WTC11 (cell line): ENCODE measurements at regions not wholly inside any gene's neighbourhood (a gene's known extent, or its start where the extent isn't known, plus 50 kb on each side); places are given as distances from the start of the nearest gene placed in this dataset.

Experiments used
- ATAC-seq: fragments of 200-7000 bp; cut with Tn5 transposase; 2 replicates; pipeline ENCODE4 v1.10.0; 2021; ENCODE audit warnings: mild to moderate bottlenecking, moderate library complexity
- CTCF ChIA-PET: fragments of 300-600 bp; sonication (Branson Sonifier 250); formaldehyde crosslinking; loops from one replicate; lab custom pipeline; 2021; ENCODE audit warnings: antibody characterized with exemption; lab: Charles Lee
- POLR2A ChIA-PET: fragments of 350-600 bp; sonication (Branson Sonifier 250); formaldehyde crosslinking; loops from one replicate; lab custom pipeline; 2021; ENCODE audit warnings: antibody characterized with exemption; lab: Charles Lee
- DNase-seq: peaks from one replicate; pipeline ENCODE4 v3.0.0; 2021; ENCODE audit warnings: low spot score
- H3K27ac Mint-ChIP-seq: 2 replicates; pipeline ENCODE4 v1.8.0; 2021; ENCODE audit warnings: mixed read lengths
- H3K27me3 Mint-ChIP-seq: 2 replicates; pipeline ENCODE4 v1.8.0; 2021; ENCODE audit warnings: low read depth, mild to moderate bottlenecking, moderate library complexity, mixed read lengths
- H3K36me3 Mint-ChIP-seq: 2 replicates; pipeline ENCODE4 v1.8.0; 2021; ENCODE audit warnings: mixed read lengths
- H3K4me1 Mint-ChIP-seq: 2 replicates; pipeline ENCODE4 v1.8.0; 2022; ENCODE audit warnings: mixed read lengths
- H3K4me3 Mint-ChIP-seq: 2 replicates; pipeline ENCODE4 v1.8.0; 2021; ENCODE audit warnings: mild to moderate bottlenecking, moderate library complexity, mixed read lengths
- H3K9me3 Mint-ChIP-seq: 2 replicates; pipeline ENCODE4 v1.8.0; 2021; ENCODE audit warnings: mixed read lengths
- CBFB ChIP-seq: sonication (generic); formaldehyde crosslinking; IDR thresholded peaks from 2 replicates; pipeline ENCODE4 v1.8.1; 2022; ENCODE audit warnings: mild to moderate bottlenecking, low read depth, missing genetic modification reagents
- ESRRA ChIP-seq: sonication (generic); formaldehyde crosslinking; IDR thresholded peaks from 2 replicates; pipeline ENCODE4 v1.8.1; 2022; ENCODE audit warnings: mild to moderate bottlenecking, missing genetic modification reagents, borderline replicate concordance
- ETV6 ChIP-seq: sonication (generic); formaldehyde crosslinking; IDR thresholded peaks from 2 replicates; pipeline ENCODE4 v1.8.1; 2022; ENCODE audit warnings: mild to moderate bottlenecking, missing genetic modification reagents
- FOXJ3 ChIP-seq: sonication (generic); formaldehyde crosslinking; IDR thresholded peaks from 2 replicates; pipeline ENCODE4 v1.9.0; 2021; ENCODE audit warnings: missing genetic modification reagents, mild to moderate bottlenecking, borderline replicate concordance
- JAZF1 ChIP-seq: fragments of 250-450 bp; sonication (Bioruptor Pico); IDR thresholded peaks from 2 replicates; pipeline ENCODE4 v1.9.0; 2021; ENCODE audit warnings: moderate library complexity, mild to moderate bottlenecking, inconsistent platforms
- MXD4 ChIP-seq: fragments of 250-450 bp; sonication (Bioruptor Pico); IDR thresholded peaks from 2 replicates; pipeline ENCODE4 v1.8.0; 2021; ENCODE audit warnings: mild to moderate bottlenecking, moderate library complexity, borderline replicate concordance
- MYBL2 ChIP-seq: sonication (generic); formaldehyde crosslinking; IDR thresholded peaks from 2 replicates; pipeline ENCODE4 v1.8.1; 2023; ENCODE audit warnings: mild to moderate bottlenecking, moderate library complexity, missing genetic modification reagents
- NFATC4 ChIP-seq: fragments of 250-450 bp; sonication (Bioruptor Pico); IDR thresholded peaks from 2 replicates; pipeline ENCODE4 v1.9.0; 2021; ENCODE audit warnings: mild to moderate bottlenecking
- NFYB ChIP-seq: sonication (generic); formaldehyde crosslinking; conservative IDR thresholded peaks from 2 replicates; pipeline ENCODE4 v1.8.0; 2022; ENCODE audit warnings: low read depth, missing genetic modification reagents
- OVOL2 ChIP-seq: fragments of 250-450 bp; sonication (Bioruptor Pico); IDR thresholded peaks from 2 replicates; pipeline ENCODE4 v1.9.0; 2021; ENCODE audit warnings: mild to moderate bottlenecking, borderline replicate concordance
- RORB ChIP-seq: fragments of 250-450 bp; sonication (Bioruptor Pico); IDR thresholded peaks from 2 replicates; pipeline ENCODE4 v1.9.0; 2021; ENCODE audit warnings: mild to moderate bottlenecking
- ZNF138 ChIP-seq: sonication (generic); formaldehyde crosslinking; conservative IDR thresholded peaks from 2 replicates; pipeline ENCODE4 v1.8.1; 2022; ENCODE audit warnings: mild to moderate bottlenecking, moderate library complexity, missing genetic modification reagents
- ZNF416 ChIP-seq: fragments of 250-450 bp; sonication (Bioruptor Pico); IDR thresholded peaks from 2 replicates; pipeline ENCODE4 v1.9.0; 2021; ENCODE audit warnings: mild to moderate bottlenecking, inconsistent platforms
- TF ChIP-seq, protein P1 (sequence below): sonication (generic); formaldehyde crosslinking; conservative IDR thresholded peaks from 2 replicates; pipeline ENCODE4 v1.8.1; 2023; ENCODE audit warnings: mild to moderate bottlenecking, low read depth, missing genetic modification reagents, moderate library complexity
- TF ChIP-seq, protein P2 (sequence below): sonication (generic); formaldehyde crosslinking; IDR thresholded peaks from 2 replicates; pipeline ENCODE4 v1.8.1; 2022; ENCODE audit warnings: low read depth, missing genetic modification reagents, borderline replicate concordance
- TF ChIP-seq, protein P3 (sequence below): fragments of 250-450 bp; sonication (Bioruptor Pico); conservative IDR thresholded peaks from 2 replicates; pipeline ENCODE4 v1.9.0; 2021; ENCODE audit warnings: mild to moderate bottlenecking
- TF ChIP-seq, protein P4 (sequence below): sonication (generic); formaldehyde crosslinking; IDR thresholded peaks from 2 replicates; pipeline ENCODE4 v1.8.1; 2022; ENCODE audit warnings: mild to moderate bottlenecking, missing genetic modification reagents, moderate library complexity, borderline replicate concordance
- TF ChIP-seq, protein P5 (sequence below): fragments of 250-450 bp; sonication (Bioruptor Pico); IDR thresholded peaks from 2 replicates; pipeline ENCODE4 v1.9.0; 2021; ENCODE audit warnings: moderate library complexity, mild to moderate bottlenecking, inconsistent platforms, borderline replicate concordance
- TF ChIP-seq, protein P6 (sequence below): sonication (generic); formaldehyde crosslinking; IDR thresholded peaks from 2 replicates; pipeline ENCODE4 v1.8.0; 2023; ENCODE audit warnings: missing genetic modification reagents

DNA sequence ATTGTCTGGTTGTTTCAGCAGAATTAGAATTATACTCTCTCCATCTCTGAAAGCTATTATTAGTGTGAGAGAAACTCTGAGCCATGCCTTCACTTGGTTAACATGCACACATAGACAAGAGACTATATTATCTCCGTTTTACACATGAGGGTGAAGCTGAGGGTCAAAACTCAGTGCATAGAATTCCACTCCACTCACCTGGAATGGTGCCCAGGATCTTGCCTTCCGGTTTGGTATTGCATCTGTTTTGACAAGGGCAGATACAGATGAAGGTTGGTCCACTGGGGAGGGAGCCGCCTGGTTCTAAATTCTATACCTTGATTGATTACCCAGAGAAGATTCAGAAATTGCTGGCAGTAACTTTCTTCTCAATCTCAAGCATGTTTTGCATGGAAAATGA lies 149.5 kb upstream of the PELI2 start:
- Mint-ChIP-seq H3K4me1 (peaks cover 7% of the 10 kb centered on the region), H3K9me3 (no peaks in the 10 kb centered on the region), H3K36me3 (no peaks in the 10 kb centered on the region), H3K27ac (no peak overlapping the region), H3K4me3 (no peak overlapping the region), H3K27me3 (no peaks in the 10 kb centered on the region)
- CTCF ChIA-PET, result no interaction called here
- ATAC-seq (no peak), DNase-seq (no peak)
- TF ChIP-seq ZNF416 (CRISPR knock-in tag) (no peak), JAZF1 (CRISPR knock-in tag) (no peak), OVOL2 (CRISPR knock-in tag) (no peak)
- TF ChIP-seq, protein P1, sequence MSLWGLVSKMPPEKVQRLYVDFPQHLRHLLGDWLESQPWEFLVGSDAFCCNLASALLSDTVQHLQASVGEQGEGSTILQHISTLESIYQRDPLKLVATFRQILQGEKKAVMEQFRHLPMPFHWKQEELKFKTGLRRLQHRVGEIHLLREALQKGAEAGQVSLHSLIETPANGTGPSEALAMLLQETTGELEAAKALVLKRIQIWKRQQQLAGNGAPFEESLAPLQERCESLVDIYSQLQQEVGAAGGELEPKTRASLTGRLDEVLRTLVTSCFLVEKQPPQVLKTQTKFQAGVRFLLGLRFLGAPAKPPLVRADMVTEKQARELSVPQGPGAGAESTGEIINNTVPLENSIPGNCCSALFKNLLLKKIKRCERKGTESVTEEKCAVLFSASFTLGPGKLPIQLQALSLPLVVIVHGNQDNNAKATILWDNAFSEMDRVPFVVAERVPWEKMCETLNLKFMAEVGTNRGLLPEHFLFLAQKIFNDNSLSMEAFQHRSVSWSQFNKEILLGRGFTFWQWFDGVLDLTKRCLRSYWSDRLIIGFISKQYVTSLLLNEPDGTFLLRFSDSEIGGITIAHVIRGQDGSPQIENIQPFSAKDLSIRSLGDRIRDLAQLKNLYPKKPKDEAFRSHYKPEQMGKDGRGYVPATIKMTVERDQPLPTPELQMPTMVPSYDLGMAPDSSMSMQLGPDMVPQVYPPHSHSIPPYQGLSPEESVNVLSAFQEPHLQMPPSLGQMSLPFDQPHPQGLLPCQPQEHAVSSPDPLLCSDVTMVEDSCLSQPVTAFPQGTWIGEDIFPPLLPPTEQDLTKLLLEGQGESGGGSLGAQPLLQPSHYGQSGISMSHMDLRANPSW (CRISPR knock-in tag), result no peak
- TF ChIP-seq, protein P2, sequence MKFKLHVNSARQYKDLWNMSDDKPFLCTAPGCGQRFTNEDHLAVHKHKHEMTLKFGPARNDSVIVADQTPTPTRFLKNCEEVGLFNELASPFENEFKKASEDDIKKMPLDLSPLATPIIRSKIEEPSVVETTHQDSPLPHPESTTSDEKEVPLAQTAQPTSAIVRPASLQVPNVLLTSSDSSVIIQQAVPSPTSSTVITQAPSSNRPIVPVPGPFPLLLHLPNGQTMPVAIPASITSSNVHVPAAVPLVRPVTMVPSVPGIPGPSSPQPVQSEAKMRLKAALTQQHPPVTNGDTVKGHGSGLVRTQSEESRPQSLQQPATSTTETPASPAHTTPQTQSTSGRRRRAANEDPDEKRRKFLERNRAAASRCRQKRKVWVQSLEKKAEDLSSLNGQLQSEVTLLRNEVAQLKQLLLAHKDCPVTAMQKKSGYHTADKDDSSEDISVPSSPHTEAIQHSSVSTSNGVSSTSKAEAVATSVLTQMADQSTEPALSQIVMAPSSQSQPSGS (CRISPR knock-in tag), result no peak
- TF ChIP-seq, protein P3, sequence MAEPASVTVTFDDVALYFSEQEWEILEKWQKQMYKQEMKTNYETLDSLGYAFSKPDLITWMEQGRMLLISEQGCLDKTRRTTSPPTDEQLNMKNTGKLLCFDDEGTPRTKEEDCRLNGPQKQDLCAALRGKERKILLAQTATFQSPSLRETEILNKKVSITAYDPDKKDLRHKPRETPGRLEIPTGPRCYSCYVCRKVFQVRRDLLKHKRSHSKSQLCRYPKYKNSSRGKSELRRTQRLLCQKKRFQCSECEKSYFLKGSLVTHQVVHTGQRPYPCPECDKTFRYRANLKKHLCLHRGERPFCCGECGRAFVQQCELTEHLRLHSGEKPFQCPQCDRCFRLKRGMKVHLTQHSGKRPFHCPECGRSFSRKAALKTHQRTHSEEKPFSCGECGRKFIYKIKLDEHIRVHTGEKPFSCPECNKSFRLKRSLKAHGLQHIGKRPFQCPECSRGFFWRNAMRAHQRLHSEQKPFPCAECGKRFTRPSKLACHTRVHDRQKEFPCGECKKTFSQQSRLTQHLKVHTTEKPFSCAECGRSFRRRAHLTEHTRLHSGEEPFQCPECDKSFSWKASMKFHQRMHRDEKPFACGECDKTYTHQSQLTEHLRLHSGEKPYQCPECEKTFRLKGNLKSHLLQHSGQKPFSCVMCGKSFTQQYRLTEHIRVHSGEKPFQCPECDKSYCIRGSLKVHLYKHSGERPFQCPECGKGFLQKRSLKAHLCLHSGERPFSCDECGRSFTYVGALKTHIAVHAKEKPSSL (CRISPR knock-in tag), result no peak
- TF ChIP-seq, protein P4, sequence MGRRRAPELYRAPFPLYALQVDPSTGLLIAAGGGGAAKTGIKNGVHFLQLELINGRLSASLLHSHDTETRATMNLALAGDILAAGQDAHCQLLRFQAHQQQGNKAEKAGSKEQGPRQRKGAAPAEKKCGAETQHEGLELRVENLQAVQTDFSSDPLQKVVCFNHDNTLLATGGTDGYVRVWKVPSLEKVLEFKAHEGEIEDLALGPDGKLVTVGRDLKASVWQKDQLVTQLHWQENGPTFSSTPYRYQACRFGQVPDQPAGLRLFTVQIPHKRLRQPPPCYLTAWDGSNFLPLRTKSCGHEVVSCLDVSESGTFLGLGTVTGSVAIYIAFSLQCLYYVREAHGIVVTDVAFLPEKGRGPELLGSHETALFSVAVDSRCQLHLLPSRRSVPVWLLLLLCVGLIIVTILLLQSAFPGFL, result no peak
- POLR2A ChIA-PET, result no interaction called here

DNA sequence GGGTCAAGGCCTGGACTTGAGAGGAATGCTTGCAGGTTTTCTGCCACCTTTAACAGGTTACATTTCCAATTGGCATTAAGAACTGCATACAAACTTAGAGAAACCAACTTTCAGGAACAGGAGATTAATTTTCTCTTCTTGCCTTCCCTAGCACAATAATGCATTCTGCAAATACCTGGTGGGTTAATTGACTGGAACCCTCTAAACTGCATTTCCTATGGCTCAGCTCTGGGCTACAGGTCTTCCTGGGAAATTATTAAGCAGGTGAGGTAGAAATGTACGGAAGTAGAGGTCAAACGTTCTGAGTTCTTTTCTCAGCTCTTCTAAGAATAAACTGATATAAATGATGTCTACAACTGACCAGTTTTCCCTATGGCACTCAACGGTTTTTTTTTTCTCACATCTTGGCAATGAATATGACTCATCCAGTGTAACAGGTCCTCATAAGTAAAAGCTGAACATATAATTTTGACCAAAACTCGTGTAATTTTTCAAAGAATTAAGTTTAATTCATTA lies 144.9 kb upstream of the PELI2 start:
- DNase-seq (no peak), ATAC-seq (no peak)
- Mint-ChIP-seq H3K4me3 (no peak overlapping the region), H3K27ac (no peak overlapping the region), H3K36me3 (no peaks in the 10 kb centered on the region), H3K9me3 (no peaks in the 10 kb centered on the region), H3K4me1 (peaks cover 7% of the 10 kb centered on the region), H3K27me3 (no peaks in the 10 kb centered on the region)
- ChIA-PET CTCF (no interaction called here), POLR2A (no interaction called here)
- TF ChIP-seq NFATC4 (CRISPR knock-in tag), result no peak
- no peak for TF ChIP-seq RORB
- TF ChIP-seq NFYB (CRISPR knock-in tag), result no peak
- no peak for TF ChIP-seq ESRRA
- no peak for TF ChIP-seq FOXJ3
- TF ChIP-seq, protein P5, sequence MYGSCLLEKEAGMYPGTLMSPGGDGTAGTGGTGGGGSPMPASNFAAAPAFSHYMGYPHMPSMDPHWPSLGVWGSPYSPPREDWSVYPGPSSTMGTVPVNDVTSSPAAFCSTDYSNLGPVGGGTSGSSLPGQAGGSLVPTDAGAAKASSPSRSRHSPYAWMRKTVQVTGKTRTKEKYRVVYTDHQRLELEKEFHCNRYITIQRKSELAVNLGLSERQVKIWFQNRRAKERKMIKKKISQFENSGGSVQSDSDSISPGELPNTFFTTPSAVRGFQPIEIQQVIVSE, result no peak
- TF ChIP-seq MYBL2, result no peak
- no peak for TF ChIP-seq MXD4 (CRISPR knock-in tag)
- TF ChIP-seq CBFB (CRISPR knock-in tag), result no peak
- no peak for TF ChIP-seq ZNF138 (CRISPR knock-in tag)
- no peak for TF ChIP-seq ETV6 (CRISPR knock-in tag)
- TF ChIP-seq, protein P6, sequence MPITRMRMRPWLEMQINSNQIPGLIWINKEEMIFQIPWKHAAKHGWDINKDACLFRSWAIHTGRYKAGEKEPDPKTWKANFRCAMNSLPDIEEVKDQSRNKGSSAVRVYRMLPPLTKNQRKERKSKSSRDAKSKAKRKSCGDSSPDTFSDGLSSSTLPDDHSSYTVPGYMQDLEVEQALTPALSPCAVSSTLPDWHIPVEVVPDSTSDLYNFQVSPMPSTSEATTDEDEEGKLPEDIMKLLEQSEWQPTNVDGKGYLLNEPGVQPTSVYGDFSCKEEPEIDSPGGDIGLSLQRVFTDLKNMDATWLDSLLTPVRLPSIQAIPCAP (CRISPR knock-in tag), result no peak
